ENCODE measurements at regions not wholly inside any gene's neighbourhood (a gene's known extent, or its start where the extent isn't known, plus 50 kb on each side); places are given as distances from the start of the nearest gene placed in this dataset.
A peak's percentile ranks its signal among the peaks of the same experiment; 100 is the strongest.

DNA sequence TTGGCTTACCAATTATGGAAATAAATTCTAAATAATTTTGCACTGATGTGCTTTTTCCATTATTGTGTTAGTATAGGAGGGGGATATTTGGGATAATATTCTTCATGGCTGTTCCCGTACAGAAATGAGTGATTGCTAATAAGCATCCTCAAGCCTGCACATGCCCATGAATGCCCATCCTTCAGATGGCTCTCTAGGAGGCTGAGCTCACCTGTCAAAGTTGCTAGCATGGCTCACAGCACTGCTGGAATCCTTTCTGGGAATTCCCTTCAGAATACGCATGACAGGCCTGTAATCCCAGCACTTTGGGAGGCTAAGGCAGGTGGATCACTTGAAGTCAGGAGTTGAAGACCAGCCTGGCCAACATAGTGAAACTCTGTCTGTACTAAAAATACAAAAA is 124.1 kb downstream of the NXNL2 start:
- DNase-seq, result no peak

DNA sequence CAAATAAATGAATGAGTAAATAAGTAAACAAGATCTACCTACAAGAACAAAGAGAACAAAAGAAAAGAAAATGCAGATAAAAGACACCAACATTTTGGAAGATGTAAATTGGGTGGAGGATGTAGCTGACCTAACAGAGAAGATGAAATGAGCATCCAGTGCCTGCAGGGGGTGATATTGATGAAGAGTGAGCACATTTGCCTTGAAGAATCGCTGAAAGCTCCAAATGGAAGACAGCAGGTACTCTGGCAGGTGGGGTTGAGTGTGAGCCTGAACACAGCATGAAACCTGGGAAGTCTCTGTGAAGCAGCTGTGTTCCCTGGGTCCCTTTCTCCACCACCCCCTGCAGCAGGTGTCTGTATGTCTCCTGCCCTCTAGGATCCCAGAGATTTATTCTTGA is 125.6 kb downstream of the NXNL2 start:
- DNase-seq, result peak; percentile 25

DNA sequence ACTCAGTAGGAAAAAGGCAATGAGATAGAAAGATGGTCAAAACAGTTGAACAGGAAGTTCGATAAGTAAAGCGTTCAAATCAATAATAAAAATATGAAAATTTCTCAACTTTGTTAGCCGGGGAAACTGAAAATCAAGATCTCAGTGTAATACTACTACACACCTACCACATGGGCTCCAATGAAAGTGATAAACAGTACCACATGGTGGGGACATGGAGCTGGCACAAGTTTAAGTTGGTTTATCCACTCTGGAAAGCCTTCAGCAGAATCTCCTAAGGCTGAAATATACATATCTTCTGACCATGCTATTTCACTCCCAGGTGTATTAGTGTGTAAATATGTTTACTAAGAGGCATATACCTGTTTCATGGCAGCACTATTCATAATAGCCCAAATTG is 126.8 kb downstream of the NXNL2 start:
- DNase-seq, result peak; percentile 13

DNA sequence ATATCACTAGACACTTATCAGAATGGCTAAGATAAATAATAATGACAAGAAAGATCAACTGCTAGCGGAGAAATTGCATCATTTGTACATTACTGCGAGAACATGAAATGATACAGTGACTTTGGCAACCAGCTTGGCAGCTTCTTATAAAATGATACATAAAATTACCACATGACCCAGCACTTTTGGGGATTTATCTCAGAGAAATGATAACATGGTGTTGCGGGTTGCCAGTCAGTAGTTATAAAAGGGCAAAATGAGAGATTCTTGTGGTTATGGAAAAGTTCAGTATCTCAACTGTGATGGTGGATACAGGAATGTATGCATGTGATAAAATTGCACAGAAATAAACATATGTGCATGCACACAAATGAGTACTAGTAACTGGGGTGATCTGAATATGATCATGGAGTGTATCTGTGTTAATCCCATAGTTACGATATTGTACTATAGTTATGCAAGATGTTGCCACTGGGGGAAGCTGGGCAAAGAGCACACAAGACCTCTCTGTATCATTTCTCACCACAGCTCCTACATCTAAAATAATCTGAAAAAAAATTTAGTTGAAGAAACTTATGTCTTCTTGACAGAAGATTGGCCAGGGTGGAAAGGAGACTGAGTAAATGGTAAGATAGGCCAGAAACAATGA is 128.9 kb downstream of the NXNL2 start:
- DNase-seq, result peak; percentile 14

DNA sequence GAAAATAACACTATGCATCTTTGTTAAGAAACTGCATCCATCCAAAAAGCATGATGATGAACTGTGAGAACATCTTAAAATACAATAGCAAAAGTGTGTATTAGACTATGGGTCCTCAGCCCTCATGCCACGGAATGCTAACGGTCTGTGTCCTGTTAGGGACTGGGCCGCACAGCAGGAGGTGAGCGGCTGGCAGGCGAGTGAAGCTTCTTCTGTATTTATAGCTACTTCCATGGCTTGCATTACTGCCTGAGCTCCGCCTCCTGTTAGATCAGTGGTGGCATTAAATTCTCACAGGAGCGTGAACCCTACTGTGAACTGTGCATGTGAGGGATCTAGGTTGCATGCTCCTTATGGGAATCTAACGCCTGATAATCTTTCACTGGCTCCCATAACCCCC is 129.8 kb downstream of the NXNL2 start:
- DNase-seq, result no peak

DNA sequence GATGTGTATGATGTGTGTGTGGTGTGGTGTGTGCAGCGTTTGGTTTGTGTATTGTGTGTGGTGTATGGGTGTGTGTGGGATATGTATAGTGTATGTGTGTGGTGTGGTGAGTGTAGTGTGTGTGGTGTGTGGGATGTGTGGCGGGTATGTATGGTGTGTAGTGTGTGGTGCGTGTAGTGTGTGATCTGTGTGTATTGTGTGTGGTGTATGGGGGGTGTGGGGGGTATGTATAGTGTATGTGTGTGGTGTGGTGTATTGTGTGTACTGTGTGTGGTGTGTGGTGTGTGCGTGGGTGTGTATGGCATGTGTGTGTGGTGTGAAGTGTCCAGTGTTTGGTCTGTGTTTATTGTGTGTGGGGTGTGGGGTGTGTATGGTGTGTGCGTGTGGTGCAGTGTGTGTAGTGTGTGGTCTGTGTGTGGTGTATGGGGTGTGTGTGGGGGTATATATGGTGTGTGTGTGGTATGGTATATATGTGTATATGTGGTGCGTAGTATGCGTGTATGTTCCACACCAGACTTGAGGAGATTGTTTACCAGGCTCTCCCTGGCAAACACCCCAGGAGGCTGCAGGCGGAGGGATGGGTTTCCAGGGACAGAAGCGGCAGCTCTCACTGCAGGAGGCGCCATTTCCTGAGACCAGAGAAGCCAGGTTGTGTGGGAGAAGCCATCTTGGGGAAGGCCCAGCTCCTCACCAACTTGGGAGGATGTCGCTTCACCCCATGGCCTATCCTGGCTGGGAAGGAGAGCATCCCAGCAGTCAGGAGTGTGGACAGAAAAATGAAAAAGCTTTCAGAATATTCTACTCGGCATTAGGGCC is 138.1 kb downstream of the NXNL2 start:
- DNase-seq, result peak; percentile 12

DNA sequence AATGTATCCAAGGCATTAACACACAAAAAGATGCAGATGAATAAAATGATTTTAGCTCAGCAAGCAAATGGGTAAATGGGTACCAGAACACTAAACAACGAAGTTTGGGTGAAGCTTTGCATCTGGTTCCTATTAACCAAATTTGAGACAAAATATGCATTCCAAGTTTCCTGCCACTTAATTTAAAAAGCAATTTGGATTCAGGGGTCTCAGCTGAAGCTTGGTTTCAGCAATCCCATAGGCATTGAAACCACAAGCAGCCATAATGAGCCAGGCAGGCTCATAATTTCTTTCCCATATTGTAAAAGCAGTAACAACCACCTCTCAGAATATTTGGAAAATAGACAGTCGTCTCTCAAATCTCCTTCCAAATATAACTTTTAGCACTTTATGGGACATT is 138.9 kb downstream of the NXNL2 start:
- DNase-seq, result no peak

DNA sequence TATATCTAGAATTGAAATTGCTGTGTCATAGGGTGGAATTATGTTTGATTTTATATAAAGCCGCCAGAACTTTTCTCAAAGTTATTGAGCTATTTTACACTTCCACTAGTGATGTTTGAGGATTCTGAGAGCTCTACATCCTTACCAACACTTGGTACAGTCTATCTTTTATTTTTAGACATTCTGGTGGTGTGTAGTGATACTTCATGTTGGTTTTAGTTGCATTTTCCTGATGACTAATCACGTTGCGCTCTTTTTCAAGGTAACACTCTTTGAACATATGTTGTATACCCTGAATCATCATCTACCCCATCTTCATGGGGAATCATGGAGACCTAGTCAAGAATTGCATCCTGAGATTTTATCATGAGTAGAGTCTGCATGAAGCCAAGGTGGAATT is 141.7 kb downstream of the NXNL2 start:
- DNase-seq, result no peak

DNA sequence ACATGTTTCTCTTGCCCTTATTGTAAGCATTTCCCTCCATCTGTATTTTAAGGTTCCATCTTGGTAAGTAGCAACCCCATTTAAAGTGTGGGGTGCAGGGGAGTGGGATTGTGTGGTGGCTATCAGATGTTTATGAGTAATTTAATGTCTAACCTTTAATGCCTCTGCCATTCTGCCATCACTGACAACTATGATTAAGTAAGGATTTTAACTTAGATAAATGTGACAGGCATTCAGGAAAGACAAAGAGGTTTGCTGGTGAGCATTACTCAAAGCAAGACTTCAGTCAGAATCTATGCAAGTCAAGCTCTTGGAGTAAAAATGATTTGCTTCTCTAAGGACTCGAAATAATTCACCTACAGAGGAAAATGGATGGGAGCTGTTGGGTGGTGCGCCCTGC is 143.0 kb downstream of the NXNL2 start:
- no peak for DNase-seq

DNA sequence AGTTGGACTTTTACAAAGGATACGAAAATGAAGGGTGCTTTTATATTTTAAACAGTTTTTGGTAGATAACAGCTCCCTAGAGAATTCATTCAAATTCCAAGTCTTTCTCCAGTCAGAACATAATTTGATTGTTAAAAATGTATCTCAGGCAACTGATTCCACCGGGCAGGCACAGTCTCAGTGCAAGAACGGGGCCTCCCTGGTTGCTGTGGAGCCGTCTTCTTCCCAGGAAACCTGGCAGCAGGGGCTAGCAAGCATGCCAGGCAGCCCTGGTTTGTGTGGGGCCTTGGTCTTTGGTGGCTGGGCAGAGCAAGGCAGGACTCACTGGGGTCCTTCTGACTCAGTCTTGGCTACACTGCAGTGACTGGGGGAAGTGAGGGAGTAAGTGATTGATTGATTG is 143.5 kb downstream of the NXNL2 start:
- DNase-seq, result no peak

DNA sequence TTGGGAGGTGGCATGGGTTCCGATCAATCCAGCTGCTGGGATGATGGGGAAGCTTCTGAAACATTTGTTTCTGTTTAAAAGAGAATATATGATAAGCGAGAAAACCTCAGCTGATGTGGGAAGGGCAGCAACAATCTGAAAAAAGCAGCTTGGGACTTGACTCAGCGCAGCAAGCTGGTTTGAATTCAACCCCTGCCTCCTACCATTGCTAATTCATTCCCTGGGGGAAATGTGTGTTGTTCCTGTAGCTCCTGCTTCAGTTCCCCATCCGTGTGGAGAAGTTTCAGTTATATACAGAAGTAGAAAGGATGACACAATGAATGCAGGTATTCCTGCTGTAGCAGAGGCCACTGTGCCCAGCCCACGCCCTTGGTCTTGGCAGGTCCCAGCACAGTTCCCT is 145.1 kb downstream of the NXNL2 start:
- DNase-seq, result peak; percentile 56

DNA sequence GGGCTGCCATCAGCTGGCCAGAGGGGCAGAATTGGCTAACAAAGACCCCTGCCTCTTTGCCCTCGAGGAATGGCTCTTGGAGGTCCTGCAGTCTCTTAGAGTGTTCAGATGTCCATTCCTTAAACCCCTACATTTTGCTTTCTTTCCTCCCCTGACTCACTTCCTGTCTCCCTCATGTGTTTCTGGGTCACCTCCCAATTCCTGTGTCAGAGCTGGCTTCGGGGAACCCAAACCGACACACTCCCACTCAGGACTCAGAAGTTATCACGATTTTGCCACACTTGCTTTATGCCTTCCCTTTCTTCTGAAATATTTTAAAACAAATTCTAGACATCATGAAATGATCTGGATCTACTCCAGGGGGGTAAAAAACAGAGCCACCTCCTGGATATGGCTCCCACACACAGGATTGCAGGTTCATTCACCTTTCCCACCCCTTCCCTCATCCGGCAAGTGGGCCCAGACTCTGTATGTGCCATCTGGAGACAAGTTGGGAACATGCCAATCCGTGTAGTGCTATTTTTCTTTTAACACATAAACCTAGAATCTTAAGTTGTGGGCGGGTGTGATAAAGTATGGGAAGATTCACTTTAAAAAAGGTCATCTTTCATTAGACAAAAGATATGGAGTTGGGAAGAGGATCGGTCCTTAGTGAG is 145.7 kb downstream of the NXNL2 start:
- peak; percentile 20 for DNase-seq

DNA sequence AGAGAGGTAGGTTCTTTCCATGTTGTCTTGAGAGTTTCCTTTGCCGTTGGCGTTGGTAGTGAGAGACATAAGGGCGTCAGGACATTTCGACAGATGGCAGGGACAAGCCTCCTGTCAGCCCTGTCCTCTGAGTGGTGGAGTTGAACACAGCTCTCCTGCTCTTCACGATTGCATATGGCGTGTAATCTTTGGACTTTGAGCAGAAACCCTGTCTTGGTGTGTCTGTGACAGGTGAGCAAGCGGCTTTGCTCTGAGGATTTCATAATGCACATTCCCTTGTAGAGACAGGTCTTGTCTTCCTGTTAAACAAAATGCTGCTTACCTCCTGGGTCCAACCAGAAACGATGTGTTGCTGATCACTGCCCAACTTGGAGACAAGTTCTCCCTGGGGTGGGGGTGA is 146.5 kb downstream of the NXNL2 start:
- DNase-seq, result no peak

DNA sequence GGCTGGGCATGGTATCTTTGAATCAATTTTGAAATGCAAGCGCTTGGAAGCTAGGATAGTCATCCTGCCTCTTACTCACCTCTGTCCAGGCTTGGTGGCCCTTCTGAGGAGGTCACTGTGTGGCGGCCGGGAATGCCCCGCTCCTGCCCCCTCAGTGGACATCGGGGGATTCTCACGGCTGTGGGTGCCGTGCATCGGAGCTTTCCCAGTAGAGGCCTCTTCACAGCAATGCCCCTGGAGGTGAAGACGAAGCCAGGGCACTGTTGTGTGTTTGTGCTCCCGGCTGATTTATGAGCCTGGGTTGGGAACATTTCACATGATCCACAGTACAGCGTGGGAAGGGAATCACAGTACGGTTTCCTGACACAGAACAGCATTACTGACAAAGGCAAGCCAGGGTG is 147.5 kb downstream of the NXNL2 start:
- no peak for DNase-seq

DNA sequence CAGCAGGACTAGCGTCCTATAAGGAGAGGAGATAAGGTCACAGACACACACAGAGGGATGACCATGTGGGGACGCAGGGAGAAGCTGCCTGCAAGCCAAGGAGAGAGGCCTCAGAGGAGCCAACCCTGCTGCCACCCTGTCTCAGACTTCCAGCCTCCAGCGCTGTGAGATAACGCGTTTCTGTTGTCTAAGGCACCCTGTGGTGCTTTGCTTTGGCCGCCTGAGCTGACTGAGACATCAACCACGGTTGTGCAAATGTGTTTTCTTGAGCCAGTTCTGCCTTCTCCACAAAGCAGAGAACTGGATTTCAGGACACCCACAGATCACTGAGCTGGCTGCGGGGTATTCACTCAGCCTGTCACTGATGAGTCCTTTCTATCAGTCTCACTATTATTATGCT is 149.1 kb downstream of the NXNL2 start:
- no peak for DNase-seq

DNA sequence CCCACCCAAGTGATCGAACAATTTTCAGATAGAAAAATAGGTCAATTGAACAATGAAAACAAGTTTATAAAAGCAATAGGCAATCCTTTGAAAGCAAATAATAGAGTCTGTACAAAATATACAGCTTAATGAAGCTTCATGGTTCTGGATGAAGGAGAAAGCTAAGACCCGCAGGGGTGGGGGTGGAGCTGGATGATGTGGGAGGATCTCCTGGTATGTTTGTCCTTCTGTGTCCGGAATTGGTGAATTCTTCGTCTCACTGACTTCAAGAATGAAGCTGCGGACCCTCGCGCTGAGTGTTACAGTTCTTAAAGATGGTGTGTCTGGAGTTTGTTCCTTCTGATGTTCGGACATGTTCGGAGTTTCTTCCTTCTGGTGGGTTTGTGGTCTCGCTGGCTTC is 149.9 kb downstream of the NXNL2 start:
- no peak for DNase-seq

DNA sequence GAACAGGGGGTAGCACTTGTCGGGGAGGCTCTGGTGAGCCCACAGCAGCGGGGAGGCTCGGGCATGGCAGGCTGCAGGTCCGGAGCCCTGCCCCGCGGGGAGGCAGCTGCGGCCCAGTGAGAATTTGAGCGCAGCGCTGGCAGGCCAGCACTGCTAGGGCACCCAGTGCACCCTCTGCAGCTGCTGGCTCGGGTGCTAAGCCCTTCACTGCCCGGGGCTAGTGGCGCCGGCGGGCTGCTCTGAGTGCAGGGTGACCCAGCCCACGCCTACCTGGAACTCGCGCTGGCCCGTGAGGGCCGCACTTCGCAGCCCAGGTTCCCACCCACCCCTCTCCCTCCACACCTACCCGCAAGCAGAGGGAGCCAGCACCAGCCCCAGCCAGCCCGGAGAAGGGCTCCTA is 151.0 kb downstream of the NXNL2 start:
- no peak for DNase-seq

DNA sequence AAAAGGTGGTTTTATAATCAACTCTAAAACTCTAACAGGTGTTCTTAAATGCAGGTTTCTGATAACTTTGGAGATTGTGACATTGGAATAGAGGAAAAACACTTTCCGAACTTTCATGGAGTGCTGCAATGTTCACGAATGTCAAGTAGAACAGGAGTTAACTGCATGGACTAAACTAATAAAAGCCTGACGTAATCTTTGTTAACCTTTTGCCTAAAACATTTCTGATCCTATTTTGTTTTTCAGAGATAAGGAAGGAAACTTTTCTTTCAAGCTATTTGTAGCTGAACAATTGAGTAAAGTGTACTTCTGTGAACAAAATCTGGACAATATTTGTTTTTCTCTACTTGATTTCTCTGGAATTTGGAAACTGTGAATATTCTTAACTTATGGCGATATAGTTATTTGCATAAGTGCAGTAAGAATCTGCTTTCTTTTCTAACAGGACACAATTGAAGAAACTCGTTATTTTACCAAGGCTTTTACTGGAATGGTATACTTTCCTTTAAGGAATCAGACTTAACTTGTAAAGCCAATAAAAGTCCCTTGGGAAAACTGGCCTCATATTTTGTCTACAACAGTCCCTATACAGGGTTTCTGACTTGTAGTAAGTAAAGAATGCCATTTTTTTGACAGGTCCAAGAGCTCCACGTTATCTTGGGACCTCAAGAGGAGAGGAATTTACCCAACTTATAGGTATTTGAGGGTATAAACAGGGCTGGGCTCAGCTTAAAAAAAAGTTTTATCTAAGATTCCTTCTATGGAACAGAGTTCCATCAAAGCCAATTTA is 154.7 kb downstream of the NXNL2 start:
- no peak for DNase-seq

DNA sequence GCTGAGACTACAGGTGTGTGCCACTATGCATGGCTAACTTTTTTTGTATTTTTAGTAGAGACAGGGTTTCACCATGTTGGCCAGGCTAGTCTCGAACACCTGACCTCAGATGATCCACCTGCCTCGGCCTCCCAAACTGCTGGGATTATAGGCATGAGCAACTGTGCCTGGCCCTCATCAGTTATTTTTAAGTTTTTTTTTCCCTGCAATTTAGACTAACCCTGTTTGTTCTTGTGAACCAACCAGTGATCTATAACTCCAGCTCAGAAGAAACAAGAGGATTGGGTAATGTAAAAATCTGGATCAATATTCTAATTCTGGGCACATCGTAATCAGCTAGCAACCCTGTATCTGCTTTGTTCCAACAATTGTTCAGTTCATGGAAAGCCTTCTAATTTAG is 155.7 kb downstream of the NXNL2 start:
- no peak for DNase-seq

DNA sequence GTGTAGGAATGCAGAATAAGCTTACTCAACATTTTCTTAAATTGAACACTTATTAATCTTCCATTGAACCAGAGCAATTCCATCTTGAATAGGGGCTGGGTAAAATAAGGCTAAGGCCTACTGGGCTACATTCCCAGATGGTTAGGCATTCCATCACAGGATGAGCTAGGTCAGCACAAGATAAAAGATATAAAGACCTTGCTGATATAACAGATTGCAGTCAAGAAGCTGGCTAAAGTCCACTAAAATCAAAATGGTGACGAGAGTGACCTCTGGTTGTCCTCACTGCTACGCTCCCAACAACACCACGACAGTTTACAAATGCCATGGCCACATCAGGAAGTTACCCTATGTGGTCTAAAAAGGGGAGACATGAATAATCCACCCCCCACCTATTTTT is 156.1 kb downstream of the NXNL2 start:
- DNase-seq, result no peak

DNA sequence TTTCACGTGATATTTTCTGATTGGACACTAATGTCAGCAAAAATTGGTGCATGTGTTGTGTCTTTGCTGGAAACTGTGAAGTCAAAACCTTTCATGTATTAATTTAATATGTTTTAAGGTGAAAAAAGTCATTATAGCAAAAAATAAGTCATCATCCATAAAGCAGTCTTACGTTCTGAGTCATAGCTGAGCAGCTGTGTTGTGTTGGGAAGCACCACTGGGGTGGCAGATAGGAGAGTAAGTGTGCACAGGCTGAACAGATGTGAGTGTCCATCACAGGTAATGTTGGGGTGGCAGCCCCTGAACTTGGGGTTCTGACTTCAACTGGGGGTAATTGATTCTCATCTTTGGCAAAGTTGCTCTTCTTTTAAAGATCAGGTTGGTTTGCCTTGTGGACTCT is 156.8 kb downstream of the NXNL2 start:
- peak; percentile 36 for DNase-seq

DNA sequence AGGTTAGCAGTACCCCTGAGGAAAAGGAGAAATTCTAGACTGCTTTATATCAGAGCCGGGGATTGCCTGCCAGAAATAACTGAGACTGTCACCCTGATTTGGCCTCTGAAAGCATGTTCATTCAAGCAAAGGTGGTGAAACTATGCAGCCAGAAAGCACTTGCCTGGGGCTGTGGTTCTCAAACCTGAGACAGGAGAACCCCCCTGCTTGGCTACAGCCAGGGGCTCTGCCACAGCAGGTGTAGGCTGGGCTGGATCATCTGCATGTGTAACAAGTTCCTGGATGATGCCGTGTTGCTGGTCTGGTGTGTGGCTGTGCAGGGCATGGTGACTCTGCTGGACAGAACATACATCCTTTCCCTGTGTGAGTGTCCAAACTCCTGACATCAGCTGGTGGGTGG is 157.8 kb downstream of the NXNL2 start:
- no peak for DNase-seq

DNA sequence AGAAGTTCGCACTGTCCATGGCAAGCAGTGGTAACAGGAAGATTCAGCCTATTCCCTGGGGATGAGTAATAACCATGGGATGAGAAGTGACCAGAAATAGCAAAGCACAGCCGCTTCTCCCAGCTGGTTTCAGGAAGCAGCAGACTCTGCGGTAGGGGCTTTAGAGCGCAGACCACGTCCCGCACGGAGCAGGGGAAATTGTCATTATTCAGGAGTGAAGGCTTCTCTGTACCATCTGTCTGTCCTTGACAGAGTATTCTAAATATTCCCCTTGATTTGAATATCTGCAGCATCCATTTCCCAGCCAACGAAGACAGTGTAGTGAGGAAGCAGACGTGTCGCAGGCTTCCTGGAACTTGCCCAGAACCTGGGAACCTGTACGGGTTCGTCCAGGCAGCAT is 159.6 kb downstream of the NXNL2 start:
- peak; percentile 27 for DNase-seq

DNA sequence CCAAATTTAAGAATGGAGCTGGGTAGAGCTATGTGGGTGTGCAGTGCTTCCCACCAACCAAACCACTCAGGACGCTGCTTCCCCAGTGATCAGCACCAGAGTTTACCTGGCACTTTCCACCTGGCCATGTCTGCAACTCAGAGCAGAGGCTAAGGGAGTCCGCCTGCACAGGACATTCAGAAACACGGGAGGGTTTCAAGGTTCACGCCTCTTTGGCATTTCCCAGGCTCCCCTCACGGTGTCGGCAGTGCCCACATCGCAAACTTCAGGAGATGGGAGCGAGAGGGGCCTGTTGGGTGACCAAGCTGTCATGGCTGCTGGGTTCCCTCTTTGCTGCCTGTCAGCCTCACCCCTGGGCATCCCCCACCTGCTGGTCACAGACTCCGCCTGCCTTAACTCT is 161.5 kb downstream of the NXNL2 start:
- DNase-seq, result no peak

Data from fibroblast of skin of right biceps (primary cell).